GM10266 (cell line): ENCODE measurements at regions not wholly inside any gene's neighbourhood (a gene's known extent, or its start where the extent isn't known, plus 50 kb on each side); places are given as distances from the start of the nearest gene placed in this dataset.

Experiments
- DNase-seq: peaks from one replicate; pipeline ENCODE4 v3.0.0; 2012; ENCODE audit errors: extremely low spot score
- CTCF ChIP-seq: IDR thresholded peaks from 2 replicates; pipeline ENCODE4 v1.5.1; 2012; ENCODE audit warnings: mild to moderate bottlenecking, low read depth; ENCODE audit not compliant: control insufficient read depth, insufficient read depth; ENCODE audit errors: missing control alignments

- no peak for TF ChIP-seq CTCF
- no peak for DNase-seq
Observed at GRCh38 chr2:158732573-158733429, 62.3 kb upstream of the DAPL1 start.

- TF ChIP-seq CTCF = no peak
- DNase-seq = no peak
Observed at GRCh38 chr2:158733430-158733755, 61.7 kb upstream of the DAPL1 start.

GRCh38 chr2:158734442-158734841, 60.7 kb upstream of the DAPL1 start:
- TF ChIP-seq CTCF = no peak
- no peak for DNase-seq

GRCh38 chr2:158735822-158736580, 59.1 kb upstream of the DAPL1 start:
- DNase-seq = no peak
- no peak for TF ChIP-seq CTCF

GRCh38 chr2:158738363-158738762, 56.8 kb upstream of the DAPL1 start:
- no peak for DNase-seq
- TF ChIP-seq CTCF = no peak

- no peak for TF ChIP-seq CTCF
- no peak for DNase-seq
Observed at GRCh38 chr2:158740127-158740526, 55.0 kb upstream of the DAPL1 start.

GRCh38 chr2:158740621-158741020, 54.5 kb upstream of the DAPL1 start:
- no peak for TF ChIP-seq CTCF
- no peak for DNase-seq
